Pancreas (tissue), 10 donors: ENCODE measurements at regions not wholly inside any gene's neighbourhood (a gene's known extent, or its start where the extent isn't known, plus 50 kb on each side); places are given as distances from the start of the nearest gene placed in this dataset.

Experiments
- ATAC-seq, 4 donors: fragments of 200-7000 bp; cut with Tn5 transposase; one replicate each; pipeline versions ENCODE4 v1.8.0 to v1.9.1; 2020; ENCODE audit warnings: mild to moderate bottlenecking in 4 of 4, moderate library complexity in 4 of 4
- DNase-seq, 6 donors: peaks; one replicate each; pipeline ENCODE4 v3.0.0-alpha.2; 2020
- FAIRE-seq: peaks from 2 replicates; lab custom pipeline; 2012; peaks lifted over from hg19 to GRCh38; lab: Jason Lieb, UNC
- H3K27ac ChIP-seq, 4 donors: fragments of 200-600 bp; sonication (generic); 1 replicate in 3 of 4; 2 replicates in 1 of 4; pipeline versions ENCODE4 v1.5.0 to v1.8.0; 2020
- H3K27me3 ChIP-seq, 4 donors: fragments of 200-600 bp; one replicate each; pipeline ENCODE4 v1.8.0; 2021
- H3K36me3 ChIP-seq, 3 donors: fragments of 200-600 bp; sonication (generic) in 1 of 3; one replicate each; pipeline versions ENCODE4 v1.5.0 to v1.8.0; 2020 to 2021
- H3K4me1 ChIP-seq, 3 donors: fragments of 200-600 bp; one replicate each; pipeline ENCODE4 v1.8.0; 2021
- H3K4me3 ChIP-seq, 4 donors: fragments of 200-600 bp; sonication (generic) in 2 of 4; one replicate each; pipeline versions ENCODE4 v1.5.0 to v1.8.0; 2020 to 2021
- H3K9me3 ChIP-seq, 4 donors: fragments of 200-600 bp; one replicate each; pipeline ENCODE4 v1.8.0; 2021
- WGBS, 2 donors: extraction: QIAGEN DNeasy Blood & Tissue Kit; methylation state at CpG; one replicate each; pipeline ENCODE4 v1.1.7; 2013; 5-methylcytosine and 5-hydroxymethylcytosine counted together
- intact Hi-C, 3 donors: fragments of 100-400 bp; cut with DNase I; formaldehyde crosslinking; loops; one replicate each; pipeline versions ENCODE4 v1.11.1 to v1.14.2; 2022
- TF ChIP-seq, protein P1 (sequence below), 4 donors: fragments of 200-600 bp; sonication (generic) in 3 of 4; IDR thresholded peaks; one replicate each; pipeline versions ENCODE4 v1.5.0 to v1.8.0; 2021; ENCODE audit warnings: antibody characterized with exemption in 4 of 4
- donor health status: healthy with polysubstance abuse.
- donor health status: DM: no; HTN: no; CAD: no; lungs with moderate emphysema.
- donor health status: DM: no; HTN: no; CAD: no.
- donor health status: control.
- donor health status: control.
- donor health status: Bipolar disorder and iron deficiency.
- donor health status: DM: yes; HTN: yes; CAD: no.
- donor health status: DM: no; HTN: no; CAD: no.
- donor health status: DM: no; HTN: no; CAD: no.
- donor health status: DM: yes; HTN: yes; CAD: no.

DNA sequence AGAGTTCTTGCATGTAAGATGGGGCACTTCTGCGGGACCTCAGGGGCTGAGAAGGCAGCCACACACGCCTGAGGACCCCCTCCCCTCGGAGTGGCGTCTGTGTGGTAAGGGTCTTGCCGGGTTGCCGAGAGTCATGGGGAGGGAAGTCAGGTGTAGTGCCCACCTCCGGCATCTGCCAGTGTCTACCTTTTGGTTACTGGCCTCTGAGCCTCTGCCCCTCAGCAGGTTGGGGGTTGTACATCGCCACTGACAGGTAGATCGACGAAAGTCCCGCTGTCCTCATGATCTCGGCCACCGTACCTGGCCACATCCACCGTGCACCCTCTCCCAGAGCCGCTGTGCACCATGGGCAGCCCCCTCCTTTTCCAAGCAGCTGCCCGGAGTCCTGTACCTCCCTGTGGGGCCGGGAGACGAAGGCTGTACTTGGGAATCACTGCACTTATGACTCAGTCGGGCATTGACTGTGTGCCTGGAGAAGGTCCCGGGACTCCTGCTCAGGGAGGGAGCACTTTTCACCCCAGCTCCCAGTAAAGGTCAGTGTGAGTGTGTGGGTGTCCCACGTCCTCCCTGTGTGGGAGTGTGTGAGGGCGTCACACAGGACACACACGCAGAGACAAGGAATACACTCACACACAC is 332.4 kb upstream of the MYT1L start:
- Histone ChIP-seq H3K9me3 (no peaks in the 10 kb centered on the region), H3K36me3 (no peaks in the 10 kb centered on the region), H3K27ac (no peak overlapping the region), H3K27me3 (no peaks in the 10 kb centered on the region), H3K4me3 (no peak overlapping the region), H3K4me1 (no peaks in the 10 kb centered on the region)
- no peak for FAIRE-seq
- intact Hi-C loops: no loop called here
- no peak for DNase-seq
- no peak for ATAC-seq
- WGBS, 2 donors: 61 to 70% methylated on average over 23 of the region's 23 CpGs
- TF ChIP-seq, protein P1, sequence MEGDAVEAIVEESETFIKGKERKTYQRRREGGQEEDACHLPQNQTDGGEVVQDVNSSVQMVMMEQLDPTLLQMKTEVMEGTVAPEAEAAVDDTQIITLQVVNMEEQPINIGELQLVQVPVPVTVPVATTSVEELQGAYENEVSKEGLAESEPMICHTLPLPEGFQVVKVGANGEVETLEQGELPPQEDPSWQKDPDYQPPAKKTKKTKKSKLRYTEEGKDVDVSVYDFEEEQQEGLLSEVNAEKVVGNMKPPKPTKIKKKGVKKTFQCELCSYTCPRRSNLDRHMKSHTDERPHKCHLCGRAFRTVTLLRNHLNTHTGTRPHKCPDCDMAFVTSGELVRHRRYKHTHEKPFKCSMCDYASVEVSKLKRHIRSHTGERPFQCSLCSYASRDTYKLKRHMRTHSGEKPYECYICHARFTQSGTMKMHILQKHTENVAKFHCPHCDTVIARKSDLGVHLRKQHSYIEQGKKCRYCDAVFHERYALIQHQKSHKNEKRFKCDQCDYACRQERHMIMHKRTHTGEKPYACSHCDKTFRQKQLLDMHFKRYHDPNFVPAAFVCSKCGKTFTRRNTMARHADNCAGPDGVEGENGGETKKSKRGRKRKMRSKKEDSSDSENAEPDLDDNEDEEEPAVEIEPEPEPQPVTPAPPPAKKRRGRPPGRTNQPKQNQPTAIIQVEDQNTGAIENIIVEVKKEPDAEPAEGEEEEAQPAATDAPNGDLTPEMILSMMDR (IDR thresholded peaks at IDR 0.05): no peak

DNA sequence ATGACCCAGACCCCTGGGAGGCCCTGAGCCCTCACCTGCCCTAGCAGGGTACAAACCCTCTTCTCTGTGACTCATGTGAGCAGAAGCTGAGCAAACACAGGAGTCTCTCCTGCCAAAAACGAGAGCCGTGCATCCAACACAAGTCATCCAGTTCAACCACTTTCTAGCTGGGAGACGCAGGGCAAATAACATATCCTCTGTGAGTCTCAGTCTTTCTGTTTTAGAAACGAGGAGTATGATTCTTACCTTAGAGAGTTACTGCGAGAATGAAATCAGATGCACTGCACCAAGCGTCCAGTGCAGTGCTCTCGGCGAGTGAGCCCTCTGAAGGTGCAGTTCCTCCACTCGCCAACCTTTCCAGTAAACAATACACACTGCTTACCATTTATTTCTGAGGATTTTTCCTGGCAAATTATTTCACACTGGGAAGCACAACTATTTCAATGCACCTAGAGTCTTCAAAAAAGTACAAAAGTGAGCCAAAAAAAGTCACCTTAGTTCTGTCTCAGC is 331.8 kb upstream of the MYT1L start:
- Histone ChIP-seq H3K27ac (no peak overlapping the region), H3K4me3 (no peak overlapping the region), H3K4me1 (no peaks in the 10 kb centered on the region), H3K36me3 (no peaks in the 10 kb centered on the region), H3K9me3 (no peaks in the 10 kb centered on the region), H3K27me3 (no peaks in the 10 kb centered on the region)
- peak in 3 of 4 donors; percentile 9 to 31 (median 19) for ATAC-seq
- intact Hi-C loops: no loop called here
- FAIRE-seq: no peak
- TF ChIP-seq, protein P1 (IDR thresholded peaks at IDR 0.05): no peak
- WGBS, 2 donors: 22 to 23% methylated on average over 9 of the region's 9 CpGs
- DNase-seq: no peak

DNA sequence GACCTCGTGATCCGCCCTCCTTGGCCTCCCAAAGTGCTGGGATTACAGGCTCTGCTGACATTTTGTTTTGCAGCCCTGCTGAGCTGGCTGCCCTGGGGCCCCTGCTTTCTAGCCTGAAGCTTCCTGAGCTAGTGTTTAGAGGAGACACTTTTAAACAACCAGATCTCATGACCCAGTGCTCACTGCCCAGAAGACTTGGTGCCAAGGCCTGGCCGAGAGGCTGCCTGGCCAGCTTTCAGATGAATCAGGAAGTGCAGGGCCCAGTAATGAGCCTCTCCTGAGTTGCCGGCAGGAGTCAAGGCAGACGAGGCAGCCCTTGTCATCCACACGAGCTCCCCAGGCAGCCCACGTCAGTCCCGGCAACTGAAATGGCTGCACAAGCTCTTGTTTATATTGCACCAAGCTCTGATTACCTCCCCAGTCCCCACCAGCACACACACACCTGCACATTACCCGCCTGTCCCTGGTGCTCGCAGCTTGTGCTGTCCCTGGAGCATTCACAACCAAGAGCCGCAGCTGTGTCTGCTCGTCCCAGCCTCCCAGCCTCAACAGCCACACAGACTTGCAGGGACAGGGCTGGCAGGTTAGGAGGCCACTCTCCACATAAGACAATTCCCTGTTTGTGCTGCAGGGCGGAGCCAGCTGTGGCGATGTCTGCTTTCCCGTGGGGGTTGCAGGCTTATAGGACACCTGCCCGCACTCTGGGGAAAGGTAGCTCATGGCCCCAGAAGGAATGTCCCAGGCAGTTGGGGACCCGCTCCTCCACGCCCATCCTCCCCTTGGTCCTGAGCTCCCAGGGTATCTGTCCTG is 331.2 kb upstream of the MYT1L start:
- Histone ChIP-seq H3K27ac (no peak overlapping the region), H3K36me3 (no peaks in the 10 kb centered on the region), H3K4me1 (no peaks in the 10 kb centered on the region), H3K4me3 (no peak overlapping the region), H3K9me3 (no peaks in the 10 kb centered on the region), H3K27me3 (no peaks in the 10 kb centered on the region)
- FAIRE-seq (no peak), ATAC-seq (peak; percentile 22 to 70 (median 44)), DNase-seq (no peak)
- WGBS, 2 donors: 35 to 44% methylated on average over 18 of the region's 18 CpGs
- intact Hi-C loops: no loop called here
- TF ChIP-seq, protein P1 (IDR thresholded peaks at IDR 0.05): no peak

DNA sequence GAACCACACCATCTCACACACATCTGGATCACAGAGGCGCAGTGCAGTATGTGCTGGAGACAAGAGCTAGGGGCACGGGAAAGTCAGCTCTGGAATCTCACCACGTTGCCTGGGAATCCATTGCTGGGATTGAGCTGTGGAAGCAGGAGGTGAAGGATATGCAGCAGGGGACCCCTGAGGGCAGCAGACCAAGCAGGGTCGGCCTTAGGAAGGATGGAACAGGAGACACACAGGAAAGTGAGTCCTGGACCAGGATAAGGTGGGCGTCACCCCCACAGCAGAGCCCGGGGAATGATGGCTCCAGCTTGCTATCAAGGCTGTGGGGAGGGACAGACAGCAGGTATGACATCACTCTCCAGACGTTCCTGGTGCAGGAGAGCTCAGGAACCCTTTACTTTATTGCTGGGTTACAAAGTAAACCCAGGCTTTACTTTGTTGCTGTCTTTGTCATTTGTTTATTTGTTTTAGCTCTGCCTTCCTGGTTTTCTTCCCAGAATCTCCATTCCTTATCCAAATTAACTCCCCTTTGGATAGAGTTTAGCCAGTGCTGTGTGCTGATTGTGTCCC is 329.8 kb upstream of the MYT1L start:
- intact Hi-C loops: no loop called here
- 61 to 68% methylated on average over 7 of the region's 7 CpGs for WGBS, 2 donors

More for the DNA sequence above, 329.8 kb upstream of the MYT1L start:
- TF ChIP-seq, protein P1 (IDR thresholded peaks at IDR 0.05): no peak
- no peak overlapping the region for H3K4me3 ChIP-seq
- no peaks in the 10 kb centered on the region for H3K27me3 ChIP-seq
- ATAC-seq: no peak
- no peak for FAIRE-seq
- no peak overlapping the region for H3K27ac ChIP-seq
- H3K9me3 ChIP-seq: no peaks in the 10 kb centered on the region
- DNase-seq: no peak
- no peaks in the 10 kb centered on the region for H3K4me1 ChIP-seq
- H3K36me3 ChIP-seq: no peaks in the 10 kb centered on the region
